ENCODE measurements at regions not wholly inside any gene's neighbourhood (a gene's known extent, or its start where the extent isn't known, plus 50 kb on each side); places are given as distances from the start of the nearest gene placed in this dataset.
A peak's percentile ranks its signal among the peaks of the same experiment; 100 is the strongest.

- Histone ChIP-seq H3K9me3 (replicated peaks) (no peaks in the 10 kb centered on the region), H3K4me1 (no peaks in the 10 kb centered on the region), H3K4me3 (no peak overlapping the region), H3K36me3 (no peaks in the 10 kb centered on the region), H3K27ac (no peak overlapping the region), H3K27me3 (no peaks in the 10 kb centered on the region)
- DNase-seq = no peak
These were observed 260.8 kb upstream of the ZFHX3 start for GRCh38 chr16:73308771-73309170.

DNA sequence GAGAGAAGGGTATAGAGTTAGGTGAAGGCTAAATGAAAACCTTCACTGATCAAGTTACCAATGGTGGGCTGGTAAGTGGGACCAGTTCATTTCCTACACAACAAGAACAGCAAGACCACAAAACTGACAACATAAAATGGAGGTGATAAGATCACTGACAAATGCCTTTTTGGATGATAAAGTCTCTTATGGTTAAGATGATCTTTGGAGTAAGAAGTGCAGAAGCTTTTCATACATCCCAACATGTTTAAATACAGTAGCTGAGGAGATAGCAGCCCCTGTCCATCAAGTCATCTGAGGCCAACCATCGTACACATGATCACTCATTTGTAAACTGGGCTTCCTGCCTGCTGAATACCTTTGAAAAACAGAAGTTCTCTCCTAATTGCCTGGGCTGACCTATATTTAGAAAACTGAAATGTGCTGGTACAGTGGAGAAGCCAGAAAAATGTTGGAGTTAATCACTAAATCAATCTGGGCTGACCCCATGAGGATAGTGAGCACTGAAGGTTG is 259.0 kb upstream of the ZFHX3 start:
- Histone ChIP-seq H3K36me3 (no peaks in the 10 kb centered on the region), H3K4me1 (no peaks in the 10 kb centered on the region), H3K4me3 (no peak overlapping the region), H3K27me3 (no peaks in the 10 kb centered on the region), H3K9me3 (replicated peaks) (no peaks in the 10 kb centered on the region), H3K27ac (no peak overlapping the region)
- no peak for DNase-seq

DNA sequence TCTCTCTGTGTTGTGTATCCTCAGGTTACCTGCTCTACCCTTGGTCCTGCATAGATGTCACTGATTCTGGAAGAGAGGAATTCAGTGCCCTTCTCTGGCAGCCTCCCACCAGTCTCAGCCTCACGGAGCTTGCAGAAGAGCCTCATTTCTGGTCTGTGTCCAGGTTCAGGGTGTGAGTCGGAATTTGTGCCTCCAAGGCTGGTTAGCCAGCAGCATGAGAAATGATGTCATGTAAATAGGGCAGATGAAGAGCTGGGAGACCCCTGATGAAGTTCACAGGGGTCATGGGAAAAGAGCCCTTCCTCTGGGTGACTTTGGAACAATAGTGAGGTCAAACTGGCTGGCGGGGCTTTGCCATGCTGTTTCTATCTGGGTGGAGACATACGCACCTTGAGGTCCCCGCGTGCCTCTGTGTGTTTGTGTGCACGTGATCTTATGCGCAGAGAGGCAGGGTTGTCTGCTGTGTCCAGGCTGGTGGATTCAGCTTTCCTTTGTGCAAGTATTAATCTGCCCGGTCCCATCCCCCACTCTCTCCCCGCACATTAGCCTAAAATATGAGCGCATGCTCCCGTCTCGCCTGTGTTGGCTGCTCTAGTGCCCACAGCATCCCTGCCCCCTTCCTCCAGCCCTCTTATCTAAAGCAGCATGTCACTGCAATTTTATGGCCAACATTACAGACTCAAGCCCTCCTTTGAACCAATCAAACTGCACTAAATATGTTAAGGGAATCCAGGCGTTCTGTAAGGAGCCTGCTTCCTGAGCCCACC is 256.3 kb upstream of the ZFHX3 start:
- H3K27ac ChIP-seq = no peak overlapping the region
- H3K4me3 ChIP-seq = no peak overlapping the region
- no peak for DNase-seq
- no peaks in the 10 kb centered on the region for H3K36me3 ChIP-seq
- no peaks in the 10 kb centered on the region for H3K4me1 ChIP-seq
- no peaks in the 10 kb centered on the region for H3K27me3 ChIP-seq
- no peaks in the 10 kb centered on the region for H3K9me3 ChIP-seq (replicated peaks)

DNA sequence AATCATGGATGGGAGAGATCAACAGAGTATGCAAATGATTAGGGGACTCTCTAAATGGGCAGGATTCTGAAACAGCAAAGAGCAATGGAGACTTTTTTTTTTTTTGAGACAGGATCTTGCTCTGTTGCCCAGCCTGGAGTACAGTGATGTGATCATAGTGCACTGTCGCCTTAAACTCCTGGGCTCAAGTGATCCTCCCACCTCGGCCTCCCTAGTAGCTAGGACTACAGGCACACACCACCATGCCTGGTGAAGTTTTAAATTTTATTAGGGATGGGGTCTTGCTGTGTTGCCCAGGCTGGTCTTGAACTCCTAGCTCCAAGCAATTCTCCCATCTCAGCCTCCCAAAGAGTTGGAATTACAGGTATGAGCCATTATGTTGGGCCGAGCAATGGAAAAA is 255.0 kb upstream of the ZFHX3 start:
- H3K4me3 ChIP-seq = no peak overlapping the region
- H3K27me3 ChIP-seq = no peaks in the 10 kb centered on the region
- H3K36me3 ChIP-seq = no peaks in the 10 kb centered on the region
- no peak overlapping the region for H3K27ac ChIP-seq
- H3K9me3 ChIP-seq (replicated peaks) = no peaks in the 10 kb centered on the region
- no peak for DNase-seq
- no peaks in the 10 kb centered on the region for H3K4me1 ChIP-seq

DNA sequence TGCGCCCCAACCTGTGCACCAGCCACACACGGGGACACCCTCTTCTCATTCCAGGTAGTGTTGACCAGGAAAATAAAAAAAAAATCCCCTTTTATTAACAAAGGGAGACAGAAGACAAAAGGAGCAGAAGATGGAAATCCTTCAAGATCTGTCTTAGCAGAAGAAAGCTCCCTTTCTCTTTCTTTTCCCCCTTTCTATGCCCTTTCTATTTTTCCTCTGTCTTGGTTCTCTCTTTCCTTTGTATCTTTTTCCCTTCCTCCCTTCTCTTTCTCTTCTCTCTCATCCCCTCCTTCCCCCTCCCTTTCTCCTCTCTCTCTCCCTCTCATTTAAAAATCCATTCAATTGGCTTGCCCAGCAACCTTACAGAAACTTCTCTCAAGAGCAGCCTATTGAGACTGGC is 254.1 kb upstream of the ZFHX3 start:
- H3K4me3 ChIP-seq = no peak overlapping the region
- no peak overlapping the region for H3K27ac ChIP-seq
- H3K36me3 ChIP-seq = no peaks in the 10 kb centered on the region
- no peaks in the 10 kb centered on the region for H3K9me3 ChIP-seq (replicated peaks)
- no peaks in the 10 kb centered on the region for H3K27me3 ChIP-seq
- H3K4me1 ChIP-seq = no peaks in the 10 kb centered on the region
- no peak for DNase-seq

GRCh38 chr16:73299346-73299745 is 251.4 kb upstream of the ZFHX3 start:
- Histone ChIP-seq H3K36me3 (no peaks in the 10 kb centered on the region), H3K27me3 (no peaks in the 10 kb centered on the region), H3K4me3 (no peak overlapping the region), H3K4me1 (no peaks in the 10 kb centered on the region), H3K27ac (no peak overlapping the region), H3K9me3 (replicated peaks) (no peaks in the 10 kb centered on the region)
- no peak for DNase-seq

GRCh38 chr16:73298562-73298961 is 250.6 kb upstream of the ZFHX3 start:
- DNase-seq = no peak
- H3K9me3 ChIP-seq (replicated peaks) = no peaks in the 10 kb centered on the region
- H3K4me3 ChIP-seq = no peak overlapping the region
- H3K4me1 ChIP-seq = no peaks in the 10 kb centered on the region
- no peaks in the 10 kb centered on the region for H3K36me3 ChIP-seq
- H3K27ac ChIP-seq = no peak overlapping the region
- no peaks in the 10 kb centered on the region for H3K27me3 ChIP-seq

GRCh38 chr16:73290258-73290657 is 242.3 kb upstream of the ZFHX3 start:
- no peak for DNase-seq
- Histone ChIP-seq H3K9me3 (replicated peaks) (no peaks in the 10 kb centered on the region), H3K4me3 (no peak overlapping the region), H3K27ac (no peak overlapping the region), H3K4me1 (peaks cover 6% of the 10 kb centered on the region), H3K36me3 (no peaks in the 10 kb centered on the region), H3K27me3 (no peaks in the 10 kb centered on the region)

- Histone ChIP-seq H3K4me3 (no peak overlapping the region), H3K4me1 (peaks cover 10% of the 10 kb centered on the region), H3K9me3 (replicated peaks) (no peaks in the 10 kb centered on the region), H3K27me3 (no peaks in the 10 kb centered on the region), H3K27ac (no peak overlapping the region), H3K36me3 (no peaks in the 10 kb centered on the region)
- DNase-seq = no peak
These were observed 241.3 kb upstream of the ZFHX3 start for GRCh38 chr16:73289232-73289631.

DNA sequence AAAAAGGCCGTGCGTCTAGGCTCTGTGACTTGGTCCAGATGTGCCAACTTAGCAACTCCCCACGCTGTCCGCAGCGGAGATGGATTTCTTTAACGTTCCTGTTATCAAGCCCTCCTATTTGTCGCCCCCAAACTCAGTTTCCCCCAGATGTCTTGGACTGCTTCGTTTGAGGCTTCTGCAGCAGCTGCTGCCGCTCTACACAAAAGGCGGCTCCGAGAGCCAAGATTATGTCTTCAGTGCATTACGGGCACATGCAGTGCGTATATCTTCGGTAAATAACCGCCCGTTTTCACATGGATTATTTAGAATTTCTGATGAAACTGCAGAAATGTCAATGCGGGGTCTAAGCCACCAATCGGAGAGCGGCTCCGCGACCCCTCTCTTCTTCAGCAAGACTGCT is 240.6 kb upstream of the ZFHX3 start:
- Histone ChIP-seq H3K9me3 (replicated peaks) (no peaks in the 10 kb centered on the region), H3K36me3 (no peaks in the 10 kb centered on the region), H3K4me3 (no peak overlapping the region), H3K27ac (no peak overlapping the region), H3K4me1 (peaks cover 10% of the 10 kb centered on the region), H3K27me3 (no peaks in the 10 kb centered on the region)
- no peak for DNase-seq

GRCh38 chr16:73287859-73288405 is 240.0 kb upstream of the ZFHX3 start:
- no peaks in the 10 kb centered on the region for H3K9me3 ChIP-seq (replicated peaks)
- H3K36me3 ChIP-seq = no peaks in the 10 kb centered on the region
- no peaks in the 10 kb centered on the region for H3K27me3 ChIP-seq
- no peak for DNase-seq
- peaks cover 10% of the 10 kb centered on the region for H3K4me1 ChIP-seq
- H3K4me3 ChIP-seq = no peak overlapping the region
- no peak overlapping the region for H3K27ac ChIP-seq

DNA sequence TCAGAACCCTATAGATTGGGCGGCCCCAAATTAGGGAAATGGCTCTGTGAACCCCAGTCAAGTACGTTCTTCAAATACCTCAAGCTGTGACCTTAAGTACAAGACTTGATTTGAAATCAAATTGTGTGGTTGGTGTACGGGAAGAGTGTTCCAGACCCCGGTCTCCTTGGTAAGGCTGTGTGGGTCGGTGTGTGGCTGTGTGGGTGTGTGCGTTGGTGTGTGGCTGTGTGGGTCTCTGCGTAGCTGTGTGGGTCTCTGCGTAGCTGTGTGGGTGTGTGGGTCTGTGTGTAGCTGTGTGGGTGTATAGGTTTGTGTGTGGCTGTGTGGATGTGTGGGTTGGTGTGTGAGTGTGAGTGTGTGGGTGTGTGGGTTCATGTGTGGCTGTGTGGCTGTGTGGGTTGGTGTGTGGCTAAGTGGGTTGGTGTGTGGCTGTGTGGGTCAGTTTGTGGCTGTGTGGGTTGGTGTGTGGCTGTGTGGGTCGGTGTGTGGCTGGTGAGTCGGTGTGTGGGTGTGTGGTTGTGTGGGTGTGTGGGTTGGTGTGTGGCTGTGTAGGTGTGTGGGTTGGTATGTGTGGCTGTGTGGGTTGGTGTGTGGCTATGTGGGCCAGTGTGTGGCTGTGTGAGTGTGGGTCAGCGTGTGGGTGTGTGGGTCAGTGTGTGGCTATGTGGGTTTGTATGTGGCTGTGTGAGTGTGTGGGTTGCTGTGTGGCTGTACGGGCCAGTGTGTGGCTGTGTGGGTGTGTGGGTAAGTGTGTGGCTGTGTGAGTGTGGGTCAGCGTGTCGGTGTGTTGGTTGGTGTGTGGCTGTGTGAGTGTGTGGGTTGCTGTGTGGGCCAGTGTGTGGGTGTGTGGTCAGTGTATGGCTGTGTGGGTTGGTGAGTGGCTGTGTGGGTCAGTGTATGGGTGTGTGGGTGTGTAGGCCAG is 238.7 kb upstream of the ZFHX3 start:
- DNase-seq = no peak
- H3K4me3 ChIP-seq = no peak overlapping the region

GRCh38 chr16:73285436-73286201 is 237.7 kb upstream of the ZFHX3 start:
- Histone ChIP-seq H3K9me3 (replicated peaks) (no peaks in the 10 kb centered on the region), H3K36me3 (no peaks in the 10 kb centered on the region), H3K27ac (peak overlapping the region; percentile 52), H3K4me1 (peaks cover 10% of the 10 kb centered on the region), H3K27me3 (no peaks in the 10 kb centered on the region), H3K4me3 (no peak overlapping the region)
- peak; percentile 56 to 72 for DNase-seq

More for the DNA sequence above, 238.7 kb upstream of the ZFHX3 start:
- peaks cover 10% of the 10 kb centered on the region for H3K4me1 ChIP-seq
- no peaks in the 10 kb centered on the region for H3K27me3 ChIP-seq
- no peaks in the 10 kb centered on the region for H3K9me3 ChIP-seq (replicated peaks)
- H3K27ac ChIP-seq = no peak overlapping the region
- H3K36me3 ChIP-seq = no peaks in the 10 kb centered on the region

- Histone ChIP-seq H3K4me3 (no peak overlapping the region), H3K27ac (no peak overlapping the region), H3K27me3 (no peaks in the 10 kb centered on the region), H3K9me3 (replicated peaks) (no peaks in the 10 kb centered on the region), H3K36me3 (no peaks in the 10 kb centered on the region), H3K4me1 (peaks cover 4% of the 10 kb centered on the region)
- DNase-seq = no peak
These were observed 232.5 kb upstream of the ZFHX3 start for GRCh38 chr16:73280388-73280787.

All from SJCRH30 (cell line).